HG03095 (cell line): ENCODE measurements at regions not wholly inside any gene's neighbourhood (a gene's known extent, or its start where the extent isn't known, plus 50 kb on each side); places are given as distances from the start of the nearest gene placed in this dataset.
"Not testable (repeated sequence)": the region's sequence is repeated elsewhere in the genome, so short reads cannot be mapped to it uniquely, and the experiment has no call there.

Source experiments
- ATAC-seq: cut with Tn5 transposase; IDR thresholded peaks from one replicate; pipeline ENCODE4 v1.9.1; 2021; ENCODE audit warnings: moderate library complexity; ENCODE audit not compliant: unreplicated experiment

GRCh38 chr1:146297781-146298574 is 69.2 kb upstream of the NOTCH2NLA start:
- peak; percentile 39 for ATAC-seq

DNA sequence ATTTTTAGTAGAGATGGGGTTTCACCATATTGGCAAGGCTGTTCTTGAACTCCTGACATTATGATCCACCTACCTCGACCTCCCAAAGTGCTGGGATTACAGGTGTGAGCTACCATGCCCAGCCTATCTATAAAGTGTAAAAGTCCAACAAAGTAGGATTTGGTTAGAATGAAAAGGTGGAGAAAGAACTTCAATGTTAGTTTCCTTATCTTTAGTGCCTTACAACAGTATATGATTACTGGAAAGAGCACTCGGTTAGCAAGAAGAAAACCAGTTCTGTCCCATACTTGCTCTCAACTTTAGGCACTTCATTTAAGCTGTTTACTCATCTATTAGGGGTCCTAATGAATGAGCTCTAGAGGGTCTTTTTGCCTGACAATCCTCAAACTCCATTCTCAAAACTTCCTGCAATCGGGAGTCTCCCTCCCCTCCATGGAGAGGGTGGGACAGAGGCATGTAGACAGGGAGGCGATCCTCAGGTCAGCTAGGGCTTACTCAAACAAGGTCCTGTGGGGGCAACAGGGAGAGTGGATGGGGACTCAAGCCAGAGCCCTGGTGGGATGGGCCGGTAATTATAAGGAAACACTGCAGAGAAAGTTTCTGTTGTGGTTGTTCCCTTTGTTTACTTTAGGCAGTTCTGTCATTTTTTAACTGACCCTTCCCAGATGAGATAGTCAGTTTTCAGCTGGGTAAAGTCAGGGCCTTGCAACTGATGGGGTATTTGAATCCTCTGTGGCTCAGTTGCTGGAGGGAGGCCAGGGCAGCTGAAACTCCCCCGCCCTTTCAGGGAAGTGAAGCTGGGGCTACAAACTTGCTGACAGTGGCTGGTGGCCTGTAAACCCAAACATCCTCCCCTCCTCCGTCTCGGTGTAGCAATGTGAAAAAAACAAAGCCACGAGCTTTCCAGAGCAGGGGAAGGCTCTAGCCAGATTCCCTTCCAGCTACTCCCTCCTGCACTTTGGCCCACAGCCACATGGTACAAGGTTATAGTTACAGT is 64.4 kb upstream of the NOTCH2NLA start:
- ATAC-seq = peak; percentile 51

DNA sequence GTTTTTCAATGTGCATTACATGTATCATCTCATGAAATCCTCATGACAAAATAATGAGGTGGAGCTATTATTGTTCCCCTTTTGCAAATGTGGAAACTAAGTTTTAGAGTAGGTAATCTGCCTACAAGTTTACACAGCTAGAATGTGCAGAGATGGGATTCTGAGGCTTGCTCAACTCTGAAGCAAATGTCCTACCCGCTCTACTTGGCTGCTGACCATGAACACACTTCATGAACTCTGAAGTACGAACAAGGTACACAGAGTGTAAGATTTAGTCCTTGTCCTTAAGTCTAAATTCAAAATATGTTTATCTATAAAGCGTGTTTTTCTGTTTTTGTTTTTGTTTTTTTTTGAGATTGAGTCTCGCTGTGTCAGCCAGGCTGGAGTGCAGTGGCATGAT is 63.6 kb upstream of the NOTCH2NLA start:
- not testable (repeated sequence) for ATAC-seq

DNA sequence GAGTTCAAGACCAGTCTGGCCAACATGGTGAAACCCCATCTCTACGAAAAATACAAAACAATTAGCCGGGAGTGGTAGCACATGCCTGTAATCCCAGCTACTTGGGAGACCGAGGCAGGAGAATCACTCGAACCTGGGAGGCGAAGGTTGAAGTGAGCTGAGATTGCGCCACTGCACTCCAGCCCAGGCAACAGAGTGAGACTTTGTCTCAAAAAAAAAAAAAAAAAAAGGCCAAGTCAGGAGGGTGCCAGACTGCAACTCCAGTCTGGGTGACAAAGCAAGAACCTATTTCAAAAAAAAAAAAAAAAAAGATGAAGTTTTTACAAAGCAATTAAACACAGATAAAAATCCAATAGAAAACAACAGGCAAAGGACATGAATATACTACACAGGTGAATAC is 59.1 kb upstream of the NOTCH2NLA start:
- ATAC-seq = not testable (repeated sequence)

DNA sequence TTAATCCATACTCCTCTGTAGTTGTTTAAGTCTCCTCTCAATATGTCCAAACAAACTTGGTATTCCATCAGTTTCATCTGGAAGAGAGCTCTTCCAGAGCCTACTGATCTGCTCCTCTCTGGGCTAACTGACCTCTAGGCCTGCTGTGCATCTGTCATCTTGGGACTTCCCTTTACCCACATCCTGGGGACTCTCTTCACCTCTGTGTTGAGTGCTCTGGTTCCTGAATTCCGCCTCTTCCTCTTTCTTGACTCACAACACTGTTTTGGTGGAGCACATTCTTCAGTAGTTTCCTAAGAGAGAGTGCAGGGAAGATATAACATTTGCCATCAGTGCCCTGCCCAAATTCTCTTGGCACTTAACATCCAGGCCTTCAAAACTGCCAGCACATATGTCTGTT is 55.9 kb upstream of the NOTCH2NLA start:
- not testable (repeated sequence) for ATAC-seq

- peak; percentile 47 for ATAC-seq
Observed at GRCh38 chr1:146283527-146283880, 54.7 kb upstream of the NOTCH2NLA start.

GRCh38 chr1:146282807-146283526 is 54.1 kb upstream of the NOTCH2NLA start:
- ATAC-seq = peak; percentile 77

- not testable (repeated sequence) for ATAC-seq
Observed at GRCh38 chr1:146281522-146281921, 52.7 kb upstream of the NOTCH2NLA start.

- ATAC-seq = not testable (repeated sequence)
Observed at GRCh38 chr1:146278758-146279157, 49.9 kb upstream of the NOTCH2NLA start.
